Left forelimb (tissue), 1 donor: ENCODE measurements at regions not wholly inside any gene's neighbourhood (a gene's known extent, or its start where the extent isn't known, plus 50 kb on each side); places are given as distances from the start of the nearest gene placed in this dataset.
A peak's percentile ranks its signal among the peaks of the same experiment; 100 is the strongest.

Experiments used
- DNase-seq: peaks from one replicate; pipeline ENCODE4 v3.0.0-alpha.2; 2018; ENCODE audit warnings: low spot score

DNA sequence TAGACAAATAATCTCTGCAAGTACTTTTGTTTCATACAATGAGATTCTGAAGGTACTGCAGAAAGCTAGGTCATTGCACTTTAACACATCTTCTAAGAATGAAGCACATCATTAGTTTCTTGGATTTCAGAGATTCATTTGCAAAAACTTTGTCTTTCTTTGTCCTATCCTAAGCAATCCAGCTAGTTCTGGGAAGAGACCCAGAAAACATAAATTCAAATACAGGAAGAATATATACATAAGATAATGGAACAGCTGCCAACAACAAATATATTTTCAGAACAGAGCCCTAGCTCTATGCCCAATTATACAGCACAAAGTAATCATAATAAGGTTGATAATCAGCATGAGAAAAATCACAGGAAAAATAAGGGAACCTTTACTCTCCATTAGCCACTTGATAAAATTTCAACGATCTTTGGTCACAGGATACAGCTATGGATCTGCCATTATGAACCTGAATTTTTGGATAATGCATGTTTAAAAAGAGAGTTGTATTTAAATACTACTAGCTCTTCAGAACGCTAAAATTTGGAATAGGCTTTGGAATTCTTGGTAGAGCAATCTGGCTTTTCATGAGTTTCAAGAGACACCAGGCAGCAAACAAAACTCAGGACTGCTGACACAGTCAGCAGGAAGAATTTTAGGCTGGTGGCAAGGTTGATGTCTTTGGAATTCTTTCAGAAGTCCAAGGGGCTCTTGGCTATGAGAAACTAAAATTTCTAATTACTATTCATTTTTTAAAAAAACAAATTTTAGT is 250.4 kb upstream of the SMIM21 start:
- no peak for DNase-seq

DNA sequence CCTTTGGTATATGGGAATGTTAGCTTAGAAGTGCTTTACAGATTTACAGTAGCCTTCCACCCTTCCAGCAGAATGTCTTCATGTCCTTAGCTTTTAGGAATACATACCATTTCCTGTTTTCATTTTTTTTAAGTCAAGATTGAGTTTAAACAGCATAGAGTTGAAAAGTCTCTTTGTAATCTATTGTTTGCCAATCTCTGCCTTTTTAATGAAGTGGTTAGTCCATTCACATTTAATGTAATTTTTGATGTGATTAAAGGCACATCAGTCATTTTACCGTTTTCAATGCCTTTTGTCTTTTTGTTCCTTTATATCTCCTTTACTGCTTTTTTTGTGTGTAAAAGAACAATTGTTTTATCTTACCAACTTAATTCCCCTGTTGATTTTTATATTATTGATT is 233.4 kb upstream of the SMIM21 start:
- DNase-seq, result no peak

DNA sequence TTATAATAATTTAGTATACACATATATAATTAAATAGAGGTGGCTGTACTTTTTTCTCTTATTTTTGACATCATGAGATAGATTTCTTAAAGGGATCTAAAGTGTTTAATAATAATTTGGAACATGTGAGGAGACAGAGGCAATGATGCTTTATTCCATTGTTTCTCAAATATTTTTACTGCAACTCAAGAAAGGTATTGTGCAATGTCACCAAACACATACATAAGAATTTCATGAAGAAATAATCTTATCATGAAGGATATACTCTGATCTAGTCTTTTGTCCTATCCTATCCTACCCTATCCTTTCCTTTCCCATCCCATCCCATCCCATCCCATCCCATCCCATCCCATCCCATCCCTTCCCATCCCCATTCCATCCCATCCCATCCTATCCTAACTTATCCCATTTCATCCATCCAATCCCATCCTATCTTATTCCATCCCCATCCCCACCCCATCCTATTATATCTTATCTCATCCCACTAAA is 232.1 kb upstream of the SMIM21 start:
- no peak for DNase-seq

DNA sequence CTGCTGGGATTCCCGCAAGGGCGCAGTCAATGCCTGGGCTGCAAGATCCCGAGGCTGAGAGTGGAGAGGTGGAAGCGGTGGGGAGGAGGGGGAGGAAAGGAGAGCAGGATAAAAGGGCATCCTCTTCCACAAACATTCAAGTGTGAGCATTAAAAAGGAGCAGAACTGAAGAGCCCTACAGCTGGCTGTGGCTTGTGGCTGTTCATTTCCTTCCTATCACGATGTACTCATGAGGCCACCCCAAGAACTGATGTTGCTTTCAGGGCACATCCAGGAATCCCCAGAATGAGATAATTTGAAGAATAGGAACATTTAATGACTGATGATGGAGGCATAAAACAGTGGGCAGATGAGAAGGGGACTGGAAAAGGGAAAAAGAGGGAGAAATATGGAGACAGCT is 230.8 kb upstream of the SMIM21 start:
- DNase-seq, result no peak

DNA sequence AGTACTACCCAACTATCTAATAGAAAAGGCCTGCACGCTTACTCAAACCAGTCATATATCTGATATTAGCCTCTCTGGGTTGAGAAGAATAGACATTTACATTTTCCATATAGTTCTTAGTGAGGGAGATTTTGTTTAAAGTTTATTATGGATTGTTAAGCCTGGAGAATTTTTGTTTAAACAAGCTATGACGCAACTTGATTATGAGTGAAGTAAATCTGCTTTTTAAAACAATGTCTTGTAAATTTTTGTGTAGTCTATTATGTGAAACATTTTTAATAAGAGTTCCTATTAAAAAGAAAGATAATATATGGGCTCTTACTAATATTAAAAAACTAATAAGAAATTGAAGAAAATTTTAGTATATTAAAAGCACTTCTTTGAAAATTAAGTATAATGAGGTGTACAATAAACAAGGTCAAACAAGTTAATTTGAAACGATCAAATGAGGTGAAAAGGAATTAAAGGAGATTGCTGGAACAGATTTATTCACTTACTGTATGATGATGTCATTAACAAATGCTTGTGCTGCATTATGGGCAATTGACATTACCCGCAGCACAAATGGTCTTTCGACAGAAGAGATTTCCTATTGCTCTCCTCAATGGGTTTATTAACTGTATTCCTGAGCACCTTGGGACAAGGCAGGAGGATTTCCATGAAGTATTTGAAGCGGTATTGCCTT is 229.2 kb upstream of the SMIM21 start:
- DNase-seq, result no peak

DNA sequence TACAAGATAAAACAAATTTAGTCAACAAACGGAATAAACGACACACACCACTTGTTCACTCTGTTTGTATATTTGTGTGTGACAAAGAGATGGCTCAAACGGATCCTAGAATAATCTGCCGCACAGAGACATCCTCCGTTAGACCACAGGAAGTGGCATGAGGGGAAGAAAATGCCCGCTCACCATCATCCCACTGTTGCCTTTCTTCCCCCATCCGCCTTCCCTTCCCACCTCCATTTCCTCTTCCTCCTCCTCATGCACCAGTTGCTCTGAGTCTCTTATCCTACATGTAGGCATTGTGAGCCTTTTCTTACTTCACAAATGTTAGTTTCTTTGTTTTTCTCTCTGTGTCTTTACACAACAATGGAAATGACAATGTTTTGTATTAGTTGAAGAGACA is 228.5 kb upstream of the SMIM21 start:
- no peak for DNase-seq

DNA sequence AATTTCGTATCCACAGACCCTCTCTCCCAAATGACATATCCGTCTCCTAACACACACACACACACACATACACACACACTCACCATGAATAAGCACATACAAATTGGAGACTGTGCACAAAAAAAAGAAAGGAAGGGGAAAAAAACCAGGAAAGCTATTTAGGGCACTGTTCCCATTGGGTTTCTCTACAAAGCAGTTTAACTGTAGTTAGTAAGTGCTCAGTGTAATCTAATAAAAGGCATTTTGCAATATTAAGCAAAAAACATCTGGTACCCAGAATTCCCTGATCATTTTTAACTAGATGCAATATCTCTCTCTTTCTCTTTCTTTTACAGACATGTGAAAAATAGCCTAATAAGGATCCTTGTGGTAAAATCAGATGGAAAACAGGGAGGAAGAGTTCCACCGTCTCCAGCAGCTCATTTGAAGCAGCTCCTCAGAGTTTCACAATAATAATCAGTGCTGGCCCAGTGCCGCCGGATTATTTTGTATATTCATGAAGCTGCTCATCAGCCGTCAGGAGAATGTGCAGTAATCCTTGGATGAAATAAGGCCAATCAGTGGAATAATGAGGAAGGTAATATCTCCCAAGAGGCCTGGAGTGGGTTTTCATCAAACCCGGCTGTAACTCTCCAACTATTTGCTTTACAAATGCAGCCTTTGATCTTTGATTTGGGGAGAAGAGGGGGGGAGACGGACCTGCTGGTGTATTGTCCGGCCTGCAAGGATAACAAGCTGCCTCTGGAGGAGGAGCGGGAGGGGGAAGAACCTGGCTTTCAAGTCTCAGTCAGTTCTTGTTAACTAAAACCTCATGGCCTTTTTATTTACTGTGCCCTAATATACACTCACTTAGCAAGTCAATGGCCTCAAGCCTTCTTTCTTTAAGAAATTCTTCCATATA is 227.6 kb upstream of the SMIM21 start:
- no peak for DNase-seq

DNA sequence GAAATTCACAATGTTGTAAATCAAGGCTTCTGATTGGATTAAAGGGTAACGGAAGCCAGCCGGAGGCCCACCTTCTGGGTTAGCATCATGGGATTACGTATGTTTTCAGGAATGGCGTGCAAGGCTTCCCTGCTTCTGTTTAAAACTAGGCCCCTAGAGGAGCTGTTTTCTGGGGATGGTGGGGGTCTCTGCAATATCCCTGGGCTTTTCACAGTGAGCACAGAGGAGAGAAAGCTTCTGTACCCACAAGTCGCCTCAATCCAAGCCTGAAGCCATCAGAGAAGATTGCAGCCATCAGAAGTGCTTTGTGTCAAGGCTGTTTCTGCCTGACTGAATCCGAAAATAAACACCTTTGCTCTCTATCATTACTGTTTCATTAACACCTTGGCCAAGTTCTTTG is 226.9 kb upstream of the SMIM21 start:
- DNase-seq, result no peak

DNA sequence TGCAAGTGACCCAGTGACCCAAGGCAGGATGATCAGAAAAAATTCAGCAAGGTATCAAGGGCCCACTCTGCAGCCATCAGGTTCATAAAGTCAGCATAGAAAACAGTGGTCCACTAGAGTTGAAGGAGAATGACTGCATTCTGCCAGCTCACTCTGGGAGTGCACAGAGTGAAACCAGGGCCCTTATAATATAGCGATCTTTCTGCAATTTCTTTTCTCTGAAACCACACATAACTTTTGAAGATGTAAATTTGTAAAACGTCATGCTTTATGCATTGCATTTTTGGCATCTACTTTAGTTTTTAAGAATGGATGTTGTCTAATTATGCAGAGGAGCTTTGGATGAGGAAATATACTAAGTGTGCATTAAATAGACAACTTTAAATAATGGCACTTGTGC is 225.0 kb upstream of the SMIM21 start:
- no peak for DNase-seq

DNA sequence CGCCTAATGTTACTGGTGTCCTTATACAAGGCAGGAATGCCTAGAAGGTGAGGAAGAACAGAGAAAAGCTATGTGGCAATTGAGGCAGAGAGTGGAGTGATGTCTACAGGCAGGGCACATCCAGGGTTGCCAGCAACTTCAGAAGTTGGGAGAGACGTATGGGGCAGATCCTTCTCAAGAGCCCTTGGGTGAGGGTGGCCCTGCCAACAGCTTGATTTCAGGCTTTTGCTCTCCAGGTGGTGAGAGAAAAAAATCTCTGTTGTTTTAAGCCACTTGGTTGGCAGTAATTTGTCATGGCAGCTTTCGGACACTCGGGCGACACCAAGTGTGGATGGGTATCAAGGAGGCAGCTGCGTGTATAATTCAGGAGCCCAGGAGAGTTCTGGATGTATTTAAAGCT is 217.4 kb upstream of the SMIM21 start:
- DNase-seq, result no peak

DNA sequence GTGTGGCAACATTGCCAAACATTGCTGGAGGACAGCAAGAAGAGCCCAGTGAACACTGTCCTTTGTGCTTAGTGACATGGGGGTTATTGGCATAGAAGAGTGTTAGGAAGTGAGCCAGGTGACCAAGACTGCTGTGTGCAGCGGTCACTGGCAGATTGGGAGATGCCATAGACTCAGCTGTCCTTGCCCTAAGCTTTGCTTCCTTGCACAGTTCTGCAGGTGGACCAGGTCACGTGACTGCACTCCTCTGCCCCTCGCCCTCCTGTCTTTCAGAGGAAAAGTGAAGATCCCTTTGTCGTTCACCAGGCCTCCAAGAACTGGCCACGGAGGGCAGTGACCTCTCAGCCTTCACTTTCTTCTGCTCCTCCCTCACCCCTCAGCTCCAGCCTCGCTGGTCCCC is 215.6 kb upstream of the SMIM21 start:
- no peak for DNase-seq

DNA sequence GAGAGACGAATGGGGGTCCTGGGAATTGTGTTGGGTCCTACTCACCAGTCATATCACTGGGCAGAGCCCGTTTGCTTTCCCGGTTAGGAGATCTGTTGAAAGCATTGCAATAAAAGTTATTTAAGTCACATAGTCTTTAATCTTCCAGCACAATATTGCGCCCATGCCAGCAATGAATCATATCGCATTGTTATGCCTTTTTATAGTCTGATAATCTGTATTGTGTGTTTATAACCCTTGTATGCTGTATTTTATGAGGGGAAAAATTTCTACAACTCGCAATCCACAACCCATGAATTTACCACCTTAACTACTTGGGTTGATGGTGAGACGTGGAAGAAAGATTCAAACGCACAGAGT is 211.9 kb upstream of the SMIM21 start:
- no peak for DNase-seq

DNA sequence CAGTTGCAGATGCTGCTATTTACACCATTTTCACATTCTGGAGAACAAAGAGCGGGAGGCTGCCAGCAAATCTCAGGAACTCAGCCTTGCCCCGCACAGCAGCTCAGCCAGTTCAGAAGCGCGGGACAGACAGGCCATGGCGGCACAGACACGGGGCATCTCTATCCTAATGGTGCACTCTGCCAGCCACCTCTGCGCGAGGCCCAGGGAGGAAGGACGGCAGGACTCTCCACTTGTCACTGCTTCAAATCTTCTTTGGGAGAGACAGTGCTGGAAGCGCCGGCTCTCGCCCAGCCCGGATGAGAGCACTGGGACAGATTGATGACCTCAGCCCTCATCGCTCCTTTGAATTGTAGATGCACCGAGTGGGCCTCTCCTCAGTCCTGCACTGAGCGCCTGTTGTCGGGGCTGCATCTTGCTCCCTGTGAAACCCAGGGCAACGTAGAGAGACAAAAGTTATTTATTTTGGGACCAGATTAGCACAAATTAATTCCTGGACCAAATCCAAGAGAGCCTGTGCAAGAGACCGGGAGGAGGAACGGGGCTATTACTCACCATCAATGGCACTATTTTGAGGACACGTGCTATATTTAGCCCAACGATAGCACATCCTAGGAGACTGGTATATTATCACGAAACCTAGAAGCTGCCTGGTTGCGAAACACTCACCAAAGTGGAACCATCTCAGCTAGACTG is 211.4 kb upstream of the SMIM21 start:
- peak; percentile 89 for DNase-seq

DNA sequence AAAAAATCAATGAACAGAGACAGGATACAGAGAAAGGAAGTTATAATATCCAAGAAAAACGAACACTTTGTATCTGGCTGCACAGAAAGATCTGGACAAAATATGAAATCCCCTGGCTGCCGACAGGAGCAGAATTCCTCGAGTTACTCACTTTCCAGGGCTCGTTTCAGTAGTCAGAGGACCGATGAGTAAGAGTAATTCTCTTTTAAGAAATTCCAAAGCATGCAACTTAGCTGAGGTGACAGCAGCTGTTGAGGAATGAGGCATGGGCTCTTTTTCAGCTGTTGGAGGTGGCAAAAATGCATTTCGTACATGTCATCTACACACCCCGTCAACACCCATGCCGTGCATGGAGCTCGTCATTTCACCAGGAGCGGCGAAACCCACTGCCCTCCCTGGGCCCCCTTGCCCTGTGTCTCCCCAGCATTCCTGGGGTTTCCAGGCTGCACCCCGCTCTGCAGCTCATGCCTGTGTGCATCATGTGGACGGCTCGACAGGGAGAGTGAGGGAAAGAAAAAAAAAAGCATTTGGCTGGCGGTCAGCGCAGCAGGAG is 210.8 kb upstream of the SMIM21 start:
- DNase-seq, result no peak

DNA sequence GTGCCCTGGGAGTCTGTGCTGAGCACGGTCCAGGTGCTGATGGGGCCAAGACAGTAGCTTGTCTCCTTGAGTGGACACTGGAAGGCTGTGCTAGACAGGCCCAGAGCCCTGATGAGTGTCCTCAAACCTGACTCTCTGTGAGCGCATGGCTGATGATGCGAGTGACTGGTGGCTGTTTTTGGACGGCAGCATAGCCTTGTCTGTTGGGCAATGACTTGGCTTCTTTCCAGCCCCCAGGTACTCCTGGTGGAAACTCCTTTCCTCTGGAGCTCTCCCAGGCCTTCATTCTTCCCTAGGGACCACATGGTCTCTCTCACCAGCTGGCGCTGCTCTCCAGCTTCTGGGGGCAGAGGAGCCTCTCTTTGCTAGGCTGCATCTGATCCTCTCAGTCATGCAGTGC is 207.6 kb upstream of the SMIM21 start:
- no peak for DNase-seq

DNA sequence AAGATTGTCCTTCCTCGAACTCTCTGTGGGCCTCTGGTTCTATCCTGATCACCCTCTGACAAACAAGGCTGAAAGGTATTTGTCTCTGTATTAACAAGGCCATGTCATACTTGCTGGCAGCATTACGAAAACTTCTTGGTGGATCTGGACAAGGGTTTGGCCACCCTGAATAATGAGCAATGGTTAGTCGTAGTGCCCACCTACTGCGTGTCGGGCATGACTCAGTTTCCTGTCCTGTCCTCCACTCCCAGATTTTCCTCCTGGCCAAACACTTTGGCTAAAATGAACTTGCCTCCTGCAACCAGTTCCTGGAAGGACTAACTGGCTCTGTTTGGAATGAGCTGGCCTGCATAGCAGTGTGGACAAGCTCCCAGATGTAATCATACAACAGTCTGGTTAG is 198.5 kb upstream of the SMIM21 start:
- no peak for DNase-seq

DNA sequence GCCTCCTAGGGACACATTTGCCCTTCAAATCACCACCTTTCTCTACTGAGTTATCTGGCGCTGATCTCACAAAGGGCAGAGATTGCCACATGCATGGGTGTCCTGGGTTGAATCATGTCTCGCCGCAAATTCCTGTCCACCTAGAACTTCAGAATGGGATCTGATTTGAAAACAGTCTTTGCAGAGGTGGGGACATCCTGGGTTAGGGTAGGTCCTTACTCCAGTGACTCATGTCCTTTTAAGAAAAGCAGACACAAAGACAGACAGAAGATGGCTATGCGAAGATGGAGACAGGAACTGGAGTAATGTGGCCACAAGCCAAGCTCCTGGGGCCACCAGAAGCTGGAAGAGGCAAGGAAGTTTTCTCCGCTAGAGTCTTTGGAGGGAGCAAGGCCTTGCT is 197.4 kb upstream of the SMIM21 start:
- DNase-seq, result no peak

DNA sequence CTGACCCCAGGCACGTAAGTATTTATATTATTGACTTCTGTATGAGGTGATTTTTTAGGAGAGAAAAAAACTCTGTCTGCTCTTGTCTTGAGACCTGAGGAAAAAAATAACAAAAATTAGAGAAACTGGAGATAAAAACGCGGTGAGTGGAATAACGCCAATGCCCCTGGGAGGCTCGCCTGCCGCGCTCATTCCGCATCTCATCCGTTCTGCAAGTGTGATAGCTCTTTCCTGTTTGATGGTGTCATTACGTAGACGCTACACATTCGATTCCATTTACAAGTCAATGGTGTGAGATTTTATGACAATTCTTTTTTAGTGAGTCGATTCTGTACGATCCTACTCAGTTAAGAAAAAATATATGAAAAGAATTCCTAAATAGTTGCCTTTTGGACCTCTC is 194.3 kb upstream of the SMIM21 start:
- DNase-seq, result no peak

DNA sequence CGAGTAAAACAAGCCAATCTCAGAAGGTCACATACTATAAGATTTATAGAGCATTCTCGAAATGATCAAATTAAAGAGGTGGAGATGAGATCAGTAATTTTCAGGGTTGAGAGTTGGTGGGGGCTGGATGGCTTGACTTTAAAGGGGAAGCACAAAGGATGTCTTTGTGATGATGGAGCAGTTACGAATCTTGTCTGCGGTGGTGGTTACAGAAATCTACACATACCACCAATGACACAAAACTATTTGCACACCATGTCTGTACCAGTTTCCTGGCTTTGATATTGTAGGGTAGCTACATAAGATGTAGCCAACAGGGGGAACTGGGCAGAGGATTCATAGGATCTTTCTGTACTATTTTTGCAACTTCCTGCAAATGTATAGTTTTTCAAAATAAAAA is 190.6 kb upstream of the SMIM21 start:
- DNase-seq, result no peak

DNA sequence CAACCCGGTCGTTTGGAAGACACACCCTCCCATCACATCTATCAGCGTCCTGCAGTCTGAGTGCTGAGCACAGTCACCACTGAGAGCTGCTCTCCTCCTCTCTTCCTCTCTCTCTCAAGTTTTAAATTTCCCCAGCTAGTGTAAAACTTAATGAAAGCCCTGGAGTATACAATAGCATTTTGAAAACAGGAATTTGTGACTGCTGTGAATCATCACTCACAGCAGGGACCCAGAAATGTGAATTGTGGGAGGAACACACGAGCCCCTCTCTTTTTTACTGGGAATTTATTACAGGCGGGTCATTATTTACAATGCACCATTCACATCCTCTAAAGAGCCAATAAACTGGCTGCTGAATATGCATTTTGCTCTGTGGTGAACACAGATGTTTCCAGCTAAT is 185.0 kb upstream of the SMIM21 start:
- no peak for DNase-seq

DNA sequence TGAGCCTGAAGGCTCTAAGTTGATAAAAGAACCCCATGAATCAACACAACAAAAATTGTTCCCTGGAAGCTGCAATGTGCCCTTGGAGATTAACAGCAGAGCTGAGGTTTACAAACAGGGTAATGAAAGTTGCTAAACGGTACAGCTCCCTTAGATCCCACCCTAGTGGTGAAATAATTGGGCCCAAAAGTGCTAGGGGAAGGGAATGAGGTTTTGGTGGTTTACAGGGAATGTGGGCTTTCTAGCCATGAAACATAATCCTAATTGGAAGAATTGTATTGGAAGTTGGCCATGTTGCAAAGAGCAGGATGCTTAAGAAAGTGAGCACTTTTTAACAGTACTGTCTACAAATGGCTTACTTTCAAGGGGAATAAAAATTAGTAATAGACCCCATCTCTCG is 180.2 kb upstream of the SMIM21 start:
- DNase-seq, result no peak

DNA sequence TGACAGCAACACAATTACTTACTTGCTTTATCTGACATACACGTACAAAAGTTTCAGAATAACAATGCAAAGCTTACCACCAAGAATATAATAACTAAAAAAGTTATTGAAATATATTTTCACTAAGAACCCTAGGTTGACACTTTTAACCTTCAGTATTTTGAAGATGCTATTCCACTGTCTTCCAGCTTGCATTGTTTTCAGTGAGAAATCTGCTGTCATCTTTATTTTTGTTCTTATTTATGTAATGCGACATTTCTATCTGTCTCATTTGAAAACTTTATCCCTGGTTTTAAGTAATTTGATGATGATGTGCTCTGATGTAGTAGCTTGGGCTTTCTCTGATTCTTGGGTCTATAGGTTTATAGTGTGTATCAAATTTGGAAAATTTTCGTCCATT is 165.0 kb upstream of the SMIM21 start:
- DNase-seq, result no peak
